Naive thymus-derived CD8-positive, alpha-beta T cell (primary cell): ENCODE measurements at regions not wholly inside any gene's neighbourhood (a gene's known extent, or its start where the extent isn't known, plus 50 kb on each side); places are given as distances from the start of the nearest gene placed in this dataset.

Experiments used
- ATAC-seq, 2 donors: fragments of 150-1000 bp; cut with Tn5 transposase in 1 of 2; sonication (Bioruptor Pico), chemical (Tn5 transposase) in 1 of 2; 1 replicate in 1 of 2; 2 replicates in 1 of 2; pipeline ENCODE4 v1.10.0; 2021; ENCODE audit warnings: mild to moderate bottlenecking in 2 of 2, moderate library complexity in 2 of 2
- POLR2A ChIA-PET: fragments of 350-600 bp; sonication (Branson Sonifier 250); formaldehyde crosslinking; loops from one replicate; lab custom pipeline; 2021; ENCODE audit warnings: antibody characterized with exemption; lab: Charles Lee
- DNase-seq, 10 donors: peaks; one replicate each; pipeline versions ENCODE4 v3.0.0 to v3.0.0-alpha.2; 2020 to 2022
- H3K27ac Mint-ChIP-seq, 10 donors: one replicate each; pipeline ENCODE4 v1.8.0; 2020 to 2022; ENCODE audit warnings: mild to moderate bottlenecking in 10 of 10, mixed read lengths in 10 of 10, moderate library complexity in 4 of 10, inconsistent platforms in 1 of 10
- H3K27me3 Mint-ChIP-seq, 5 donors: one replicate each; pipeline ENCODE4 v1.8.0; 2021 to 2022; ENCODE audit warnings: mixed read lengths in 5 of 5
- H3K36me3 Mint-ChIP-seq, 3 donors: one replicate each; pipeline ENCODE4 v1.8.0; 2020 to 2022; ENCODE audit warnings: mixed read lengths in 3 of 3, mild to moderate bottlenecking in 2 of 3, inconsistent platforms in 1 of 3
- H3K4me1 Mint-ChIP-seq, 4 donors: one replicate each; pipeline ENCODE4 v1.8.0; 2021 to 2022; ENCODE audit warnings: mixed read lengths in 4 of 4
- H3K4me3 Mint-ChIP-seq, 10 donors: one replicate each; pipeline ENCODE4 v1.8.0; 2020 to 2022; ENCODE audit warnings: mild to moderate bottlenecking in 10 of 10, mixed read lengths in 10 of 10, moderate library complexity in 6 of 10, inconsistent platforms in 1 of 10
- H3K9me3 Mint-ChIP-seq, 9 donors: one replicate each; pipeline ENCODE4 v1.8.0; 2020 to 2022; ENCODE audit warnings: mixed read lengths in 9 of 9, mild to moderate bottlenecking in 3 of 9, inconsistent platforms in 1 of 9, moderate library complexity in 1 of 9

DNA sequence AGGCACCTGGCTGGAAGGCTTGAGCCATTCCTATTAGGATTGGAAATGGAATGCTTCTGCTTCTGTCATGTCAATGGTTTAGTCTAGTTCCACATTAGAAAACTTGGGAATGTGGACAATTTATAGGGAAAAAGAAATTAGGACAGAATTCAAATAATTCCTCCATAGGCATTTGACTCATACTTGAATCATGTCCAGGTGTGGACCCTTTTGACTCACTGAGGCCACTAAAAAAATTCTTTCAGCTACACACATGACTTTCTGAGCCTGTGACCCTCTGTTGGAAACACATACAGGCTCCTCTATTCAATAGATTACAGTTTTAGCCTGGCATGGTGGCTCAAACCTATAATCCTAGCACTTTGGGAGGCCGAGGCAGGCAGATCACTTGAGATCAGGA, 100.5 kb downstream of the RASSF10 start:
- Mint-ChIP-seq H3K9me3 (peaks cover 0 to 11% (median 4%) of the 10 kb centered on the region in 9 donors), H3K36me3 (no peaks in the 10 kb centered on the region), H3K27me3 (peaks cover 6 to 35% (median 23%) of the 10 kb centered on the region in 5 donors), H3K27ac (no peak overlapping the region), H3K4me3 (no peak overlapping the region), H3K4me1 (peaks cover 0 to 4% (median 1%) of the 10 kb centered on the region in 4 donors)
- ATAC-seq (no peak), DNase-seq (no peak)
- POLR2A ChIA-PET: no interaction called here

DNA sequence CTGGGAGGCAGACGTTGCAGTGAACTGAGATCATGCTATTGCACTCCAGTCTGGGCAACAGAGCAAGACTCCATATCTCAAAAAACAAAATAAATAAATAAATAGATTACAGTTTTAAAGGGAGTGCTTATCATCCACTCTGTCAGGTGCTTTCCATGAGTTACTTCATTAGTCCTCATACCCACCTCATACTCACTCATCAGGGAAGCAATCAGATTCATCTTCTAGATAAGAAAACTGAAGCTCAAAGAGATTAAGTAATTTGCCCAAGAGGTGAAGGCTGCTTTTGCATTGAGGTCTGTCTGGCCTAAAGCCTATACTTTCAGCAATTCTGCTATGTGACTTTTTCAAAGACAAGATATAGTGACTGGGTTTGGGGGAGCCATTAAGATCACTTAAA, 101.0 kb downstream of the RASSF10 start:
- no peak overlapping the region for H3K27ac Mint-ChIP-seq
- DNase-seq: no peak
- peaks cover 0 to 3% (median 1%) of the 10 kb centered on the region in 4 donors for H3K4me1 Mint-ChIP-seq
- POLR2A ChIA-PET: no interaction called here
- ATAC-seq: no peak
- H3K27me3 Mint-ChIP-seq: peaks cover 6 to 30% (median 23%) of the 10 kb centered on the region in 5 donors
- H3K9me3 Mint-ChIP-seq: peaks cover 0 to 11% (median 4%) of the 10 kb centered on the region in 9 donors
- no peak overlapping the region for H3K4me3 Mint-ChIP-seq
- H3K36me3 Mint-ChIP-seq: no peaks in the 10 kb centered on the region

DNA sequence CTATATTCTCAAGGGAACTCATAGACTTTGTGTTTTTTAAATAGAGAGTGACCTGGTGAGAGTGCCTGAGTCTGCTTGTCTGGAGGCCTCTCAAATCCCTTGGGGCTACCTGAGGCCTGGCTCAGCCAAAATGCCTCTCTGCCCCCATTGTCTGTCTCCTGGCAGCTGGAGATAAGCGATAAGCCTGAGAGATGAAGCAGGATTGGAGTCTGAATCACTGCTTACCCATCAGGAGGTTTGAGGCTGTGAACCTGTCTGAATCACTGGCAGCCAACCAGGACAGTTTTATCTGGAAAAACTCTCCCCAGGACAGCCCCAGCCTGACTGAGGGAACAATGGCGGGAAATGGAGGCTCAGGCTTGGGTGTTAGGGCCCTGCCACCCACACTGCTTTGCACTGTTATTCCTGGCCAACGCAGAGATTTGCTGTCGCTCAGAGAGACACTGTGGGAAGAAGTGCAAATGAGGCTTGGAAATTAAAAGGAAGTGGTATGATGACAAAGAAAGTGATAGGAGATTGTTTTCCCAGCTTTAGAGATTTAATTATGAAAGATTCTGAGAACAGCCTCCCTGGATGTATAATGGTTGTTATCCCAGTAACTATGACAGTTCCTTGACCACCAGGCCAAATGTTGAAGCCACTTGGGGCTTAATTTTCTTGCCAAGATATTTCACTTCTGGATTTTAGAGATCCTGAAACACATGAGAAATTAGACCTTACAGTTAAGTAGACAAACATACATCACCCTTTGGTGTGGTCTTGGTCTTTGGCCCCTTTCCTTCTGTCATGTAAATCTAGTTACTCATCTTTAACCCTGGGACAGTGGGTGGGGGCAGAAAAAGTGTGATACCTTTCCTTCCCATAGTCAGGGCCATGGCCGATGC, 102.1 kb downstream of the RASSF10 start:
- Mint-ChIP-seq H3K9me3 (peaks cover 0 to 11% (median 3%) of the 10 kb centered on the region in 9 donors), H3K27me3 (peaks cover 7 to 28% (median 19%) of the 10 kb centered on the region in 5 donors), H3K4me1 (peaks cover 0 to 2% (median 0%) of the 10 kb centered on the region in 4 donors), H3K4me3 (no peak overlapping the region), H3K27ac (no peak overlapping the region), H3K36me3 (no peaks in the 10 kb centered on the region)
- DNase-seq (no peak), ATAC-seq (no peak)
- POLR2A ChIA-PET: no interaction called here

DNA sequence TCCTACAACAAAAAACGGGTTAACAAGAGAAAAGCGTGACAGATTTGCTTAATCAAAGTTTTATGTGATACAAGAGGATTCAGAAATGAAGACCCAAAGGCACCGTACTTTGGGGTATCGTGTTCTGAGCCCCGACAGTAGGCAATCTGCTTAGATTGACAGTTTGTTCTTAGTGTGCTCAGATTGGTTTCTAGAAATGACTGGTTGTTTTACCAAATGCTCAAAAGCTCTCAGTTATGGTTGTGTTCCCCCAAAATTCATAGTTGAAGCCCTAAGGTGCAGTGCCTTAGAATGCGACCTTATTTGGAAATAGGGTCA, 102.7 kb downstream of the RASSF10 start:
- peaks cover 0 to 2% (median 0%) of the 10 kb centered on the region in 4 donors for H3K4me1 Mint-ChIP-seq
- H3K27ac Mint-ChIP-seq: no peak overlapping the region
- H3K4me3 Mint-ChIP-seq: no peak overlapping the region
- no peak for DNase-seq
- peaks cover 0 to 11% (median 3%) of the 10 kb centered on the region in 9 donors for H3K9me3 Mint-ChIP-seq
- ATAC-seq: no peak
- H3K27me3 Mint-ChIP-seq: peaks cover 7 to 34% (median 25%) of the 10 kb centered on the region in 5 donors
- H3K36me3 Mint-ChIP-seq: no peaks in the 10 kb centered on the region
- POLR2A ChIA-PET: no interaction called here

DNA sequence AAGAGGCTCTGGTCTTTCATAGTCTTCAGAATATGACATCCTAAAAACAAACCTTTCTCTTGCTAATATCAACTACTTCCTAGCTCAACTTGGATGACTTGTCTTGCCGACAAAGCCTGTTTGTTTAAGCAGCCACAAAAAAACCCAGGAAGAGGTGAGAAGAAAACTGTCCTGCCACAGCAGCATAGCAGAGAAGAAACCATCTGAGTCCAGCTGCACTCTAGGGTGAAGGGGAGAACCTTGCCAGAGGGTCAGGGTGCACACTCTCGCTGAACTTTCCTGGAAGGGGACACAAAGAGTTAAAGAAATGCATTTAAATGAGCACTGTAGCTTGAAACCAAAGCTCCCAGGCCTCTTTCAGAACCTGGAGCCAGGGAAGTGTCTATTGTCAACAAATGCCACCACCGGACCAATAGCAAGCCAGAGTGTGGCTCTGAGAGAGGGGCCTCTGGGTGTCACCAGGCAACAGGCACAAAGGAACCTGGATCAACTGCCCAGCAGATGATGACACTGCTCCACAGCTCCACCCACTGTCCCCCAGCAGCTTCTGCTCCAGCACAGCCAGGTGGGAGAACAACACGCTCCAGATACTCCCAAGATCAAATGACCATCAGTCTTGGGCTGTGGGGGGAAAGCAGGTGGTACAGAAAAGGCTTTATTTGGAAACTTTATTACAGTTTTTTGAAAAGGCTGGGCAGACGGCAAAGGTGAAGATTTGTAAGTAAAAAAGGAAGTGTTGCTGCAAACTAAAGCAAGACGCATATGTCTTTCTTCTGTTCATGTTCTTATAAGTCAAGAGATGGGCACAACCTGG, 105.7 kb downstream of the RASSF10 start:
- DNase-seq (no peak), ATAC-seq (no peak)
- Mint-ChIP-seq H3K27ac (peak overlapping the region in 1 of 10 donors; percentile 26), H3K27me3 (peaks cover 12 to 46% (median 24%) of the 10 kb centered on the region in 5 donors), H3K4me1 (peaks cover 0 to 2% (median 0%) of the 10 kb centered on the region in 4 donors), H3K4me3 (no peak overlapping the region), H3K9me3 (peaks cover 0 to 2% (median 0%) of the 10 kb centered on the region in 9 donors), H3K36me3 (no peaks in the 10 kb centered on the region)
- POLR2A ChIA-PET: interaction anchor here (0.6 kb wide), 1 partner anchor 567 kb away, joined by 3 read pairs; no protein-coding TSS in a partner anchor

DNA sequence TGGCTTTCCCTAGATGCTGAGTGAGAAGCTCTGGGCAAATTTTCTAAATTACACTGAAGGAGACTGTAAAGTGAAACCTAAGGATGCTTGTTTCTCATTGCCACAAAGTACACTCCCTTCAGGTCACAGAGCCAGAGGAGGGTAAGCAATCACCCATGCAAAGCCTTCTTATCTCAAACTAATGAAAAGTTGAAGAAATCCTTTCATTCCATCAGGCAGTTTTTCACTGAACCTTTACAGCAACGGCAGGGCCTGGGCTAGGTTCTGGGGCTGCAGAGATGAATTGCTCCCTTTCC, 106.2 kb downstream of the RASSF10 start:
- no peak for DNase-seq

DNA sequence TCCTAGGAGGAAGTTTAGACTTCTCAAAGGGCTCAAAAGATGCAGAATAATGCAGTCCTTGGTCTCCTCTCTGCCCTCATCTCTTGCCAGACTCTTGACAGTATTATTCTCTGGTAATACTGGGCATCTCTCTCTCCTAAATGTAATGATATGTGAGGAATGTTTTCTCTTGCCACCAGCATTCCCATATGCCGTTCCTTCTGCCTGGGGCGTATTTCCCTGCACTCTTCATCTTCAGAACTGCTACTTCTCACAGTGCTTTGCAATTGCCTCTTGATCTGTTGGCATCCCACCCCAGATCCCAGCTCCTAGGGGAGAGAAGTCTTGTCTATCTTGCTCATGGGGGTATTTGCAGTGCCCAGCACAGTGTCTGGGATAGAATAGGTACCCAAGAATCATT, 107.4 kb downstream of the RASSF10 start:
- POLR2A ChIA-PET: no interaction called here
- DNase-seq (no peak), ATAC-seq (no peak)
- H3K9me3 Mint-ChIP-seq: peaks cover 0 to 2% (median 0%) of the 10 kb centered on the region in 9 donors
- no peak overlapping the region for H3K4me3 Mint-ChIP-seq
- H3K4me1 Mint-ChIP-seq: peaks cover 0 to 2% (median 0%) of the 10 kb centered on the region in 4 donors
- H3K27ac Mint-ChIP-seq: no peak overlapping the region
- H3K36me3 Mint-ChIP-seq: no peaks in the 10 kb centered on the region
- H3K27me3 Mint-ChIP-seq: peaks cover 12 to 44% (median 30%) of the 10 kb centered on the region in 5 donors

More for the DNA sequence above, 106.2 kb downstream of the RASSF10 start:
- H3K4me3 Mint-ChIP-seq: no peak overlapping the region
- peaks cover 12 to 46% (median 24%) of the 10 kb centered on the region in 5 donors for H3K27me3 Mint-ChIP-seq
- peaks cover 0 to 2% (median 0%) of the 10 kb centered on the region in 4 donors for H3K4me1 Mint-ChIP-seq
- no peak for ATAC-seq
- POLR2A ChIA-PET: no interaction called here
- no peak overlapping the region for H3K27ac Mint-ChIP-seq
- H3K36me3 Mint-ChIP-seq: no peaks in the 10 kb centered on the region
- H3K9me3 Mint-ChIP-seq: peaks cover 0 to 2% (median 0%) of the 10 kb centered on the region in 9 donors

DNA sequence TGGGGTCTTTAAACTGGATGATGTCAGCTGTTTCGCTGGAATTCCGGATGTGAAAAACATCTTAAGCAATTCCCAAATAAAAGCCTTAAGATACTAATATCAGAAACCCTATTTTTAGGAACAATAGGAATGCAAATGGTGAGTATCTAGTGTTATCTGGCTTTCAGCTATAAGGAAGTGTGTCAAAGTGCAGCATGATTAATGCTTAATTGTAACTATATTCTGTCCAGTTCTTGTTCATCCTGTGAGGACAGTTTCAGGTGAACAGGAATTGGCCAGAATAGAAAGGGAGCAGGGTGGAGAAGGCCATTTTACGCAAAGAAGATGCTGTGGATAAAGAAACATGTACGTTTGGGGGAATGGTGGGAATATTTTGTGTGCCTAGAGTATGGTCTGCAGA, 108.2 kb downstream of the RASSF10 start:
- no peaks in the 10 kb centered on the region for H3K36me3 Mint-ChIP-seq
- H3K27me3 Mint-ChIP-seq: peaks cover 14 to 43% (median 30%) of the 10 kb centered on the region in 5 donors
- H3K4me3 Mint-ChIP-seq: no peak overlapping the region
- H3K9me3 Mint-ChIP-seq: peaks cover 0 to 2% (median 0%) of the 10 kb centered on the region in 9 donors
- DNase-seq: no peak
- peaks cover 0 to 2% (median 0%) of the 10 kb centered on the region in 4 donors for H3K4me1 Mint-ChIP-seq
- ATAC-seq: no peak
- POLR2A ChIA-PET: no interaction called here
- no peak overlapping the region for H3K27ac Mint-ChIP-seq

DNA sequence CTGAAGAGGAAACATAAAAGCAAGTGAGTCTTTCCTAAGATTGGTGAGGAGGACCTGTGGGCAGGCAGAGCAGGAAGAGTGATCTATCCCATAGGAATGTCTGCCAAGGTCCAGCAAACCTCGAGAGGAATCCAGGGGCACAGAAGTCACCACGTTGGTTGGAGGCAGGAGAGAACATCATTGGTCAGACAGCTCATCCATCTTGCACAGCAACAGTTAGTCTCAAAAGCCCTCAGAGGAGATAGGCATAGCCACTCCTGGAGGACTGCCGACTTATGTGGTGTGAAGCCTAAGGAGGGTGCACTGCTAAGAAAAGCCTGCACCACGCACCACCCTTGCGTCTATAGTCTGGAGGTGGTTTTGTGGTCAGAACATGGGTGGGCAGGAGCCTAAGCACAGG, 109.1 kb downstream of the RASSF10 start:
- H3K4me1 Mint-ChIP-seq: no peaks in the 10 kb centered on the region
- POLR2A ChIA-PET: no interaction called here
- H3K27me3 Mint-ChIP-seq: peaks cover 19 to 44% (median 37%) of the 10 kb centered on the region in 5 donors
- DNase-seq: no peak
- no peak for ATAC-seq
- H3K36me3 Mint-ChIP-seq: peaks cover 0 to 2% (median 0%) of the 10 kb centered on the region in 3 donors
- peaks cover 0 to 5% (median 0%) of the 10 kb centered on the region in 9 donors for H3K9me3 Mint-ChIP-seq
- H3K4me3 Mint-ChIP-seq: no peak overlapping the region
- H3K27ac Mint-ChIP-seq: no peak overlapping the region

DNA sequence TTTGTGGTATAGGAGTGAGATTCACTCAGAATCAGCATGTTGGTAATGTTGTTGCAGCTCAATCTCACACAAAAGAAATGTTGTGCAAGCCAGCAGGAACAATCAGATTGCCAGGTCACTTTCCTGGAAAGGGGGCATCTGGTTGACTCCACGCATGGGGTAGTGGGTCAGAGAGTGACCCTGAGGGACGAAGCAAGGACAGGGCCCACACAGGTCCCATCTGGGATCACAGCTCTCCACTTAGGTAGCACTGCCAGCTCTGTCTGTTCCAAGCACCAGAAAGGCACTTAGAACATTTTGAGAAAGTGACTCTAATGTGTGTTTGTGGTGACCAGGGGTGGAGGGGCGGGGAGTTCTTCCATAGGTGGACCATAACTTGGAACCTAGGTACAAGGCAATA, 109.5 kb downstream of the RASSF10 start:
- Mint-ChIP-seq H3K4me1 (no peaks in the 10 kb centered on the region), H3K4me3 (no peak overlapping the region), H3K27me3 (peaks cover 21 to 46% (median 37%) of the 10 kb centered on the region in 5 donors), H3K27ac (no peak overlapping the region), H3K9me3 (peaks cover 0 to 8% (median 0%) of the 10 kb centered on the region in 9 donors), H3K36me3 (peaks cover 0 to 5% (median 0%) of the 10 kb centered on the region in 3 donors)
- DNase-seq: no peak
- POLR2A ChIA-PET: no interaction called here
- ATAC-seq: no peak

DNA sequence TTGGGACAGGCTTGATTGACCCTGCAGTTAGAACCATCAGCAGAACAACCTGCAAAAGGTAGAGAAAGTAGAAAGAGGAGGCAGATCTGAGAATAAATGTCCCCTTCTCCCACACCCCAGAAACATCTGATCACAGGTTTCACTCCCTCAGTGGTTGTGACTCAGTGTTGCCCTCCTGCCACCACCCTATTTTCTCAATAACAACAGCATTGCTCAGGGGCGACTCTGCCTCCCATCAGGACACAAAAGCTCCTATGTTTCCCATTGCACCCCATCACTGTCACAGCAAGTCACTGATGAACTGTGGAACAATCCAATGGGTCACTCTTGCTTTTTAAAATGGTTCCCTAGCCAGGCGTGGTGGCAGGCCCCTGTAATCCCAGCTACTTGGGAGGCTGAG, 110.2 kb downstream of the RASSF10 start:
- POLR2A ChIA-PET: no interaction called here
- H3K4me3 Mint-ChIP-seq: no peak overlapping the region
- peaks cover 25 to 54% (median 40%) of the 10 kb centered on the region in 5 donors for H3K27me3 Mint-ChIP-seq

DNA sequence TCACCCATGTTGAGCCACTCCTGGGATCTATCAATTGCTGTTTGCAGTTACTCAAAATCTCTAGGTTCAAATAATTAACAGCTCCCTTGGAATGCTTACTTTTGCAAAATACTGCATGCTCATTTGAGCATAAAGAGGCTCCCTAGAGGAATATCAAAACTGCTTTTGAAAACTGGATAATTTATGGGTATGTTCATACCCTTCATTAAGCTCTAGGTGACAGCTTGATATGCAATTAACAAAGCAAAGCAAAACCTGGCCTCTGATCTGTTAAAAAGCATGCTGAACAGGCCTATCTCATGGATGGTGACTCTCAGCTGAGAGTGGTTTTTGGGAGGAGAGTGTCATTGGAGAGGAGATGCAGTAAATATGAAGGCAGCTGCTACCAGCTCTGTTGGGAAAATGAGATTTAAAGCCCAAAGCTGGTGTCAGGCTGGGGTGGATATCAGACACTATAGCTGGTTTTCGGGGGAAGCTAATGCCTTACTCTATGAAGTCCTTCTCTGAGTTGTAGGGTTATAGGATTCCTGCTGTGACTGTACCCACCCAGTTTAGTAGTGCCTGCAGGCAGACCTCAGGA, 110.9 kb downstream of the RASSF10 start:
- POLR2A ChIA-PET: no interaction called here
- Mint-ChIP-seq H3K4me1 (no peaks in the 10 kb centered on the region), H3K9me3 (peaks cover 0 to 8% (median 0%) of the 10 kb centered on the region in 9 donors), H3K36me3 (peaks cover 0 to 6% (median 0%) of the 10 kb centered on the region in 3 donors), H3K27me3 (peaks cover 25 to 60% (median 42%) of the 10 kb centered on the region in 5 donors), H3K4me3 (no peak overlapping the region), H3K27ac (no peak overlapping the region)
- DNase-seq (no peak), ATAC-seq (no peak)

More for the DNA sequence above, 110.2 kb downstream of the RASSF10 start:
- ATAC-seq: no peak
- Mint-ChIP-seq H3K9me3 (peaks cover 0 to 8% (median 0%) of the 10 kb centered on the region in 9 donors), H3K4me1 (no peaks in the 10 kb centered on the region), H3K27ac (no peak overlapping the region), H3K36me3 (peaks cover 0 to 5% (median 0%) of the 10 kb centered on the region in 3 donors)
- no peak for DNase-seq
